OCI-LY1 (cell line): ENCODE measurements at regions not wholly inside any gene's neighbourhood (a gene's known extent, or its start where the extent isn't known, plus 50 kb on each side); places are given as distances from the start of the nearest gene placed in this dataset.

Experiments used
- CTCF ChIP-seq: fragments of 200-600 bp; sonication (generic), shearing (Covaris generic); IDR thresholded peaks from 2 replicates; pipeline ENCODE4 v1.5.1; 2017; ENCODE audit warnings: mild to moderate bottlenecking, antibody characterized with exemption, low read length, moderate library complexity, mixed read lengths
- EZH2 ChIP-seq: fragments of 200-600 bp; sonication (generic), shearing (Covaris generic); IDR thresholded peaks from 2 replicates; pipeline ENCODE4 v1.8.0; 2017; ENCODE audit warnings: borderline replicate concordance, mixed run types, mild to moderate bottlenecking, antibody characterized with exemption, low read length, moderate library complexity, mixed read lengths

- TF ChIP-seq CTCF (no peak), EZH2 (no peak)
These were observed 249.6 kb upstream of the ACVR2A start for GRCh38 chr2:147595200-147595599.
